ENCODE measurements at regions not wholly inside any gene's neighbourhood (a gene's known extent, or its start where the extent isn't known, plus 50 kb on each side); places are given as distances from the start of the nearest gene placed in this dataset.
"Not testable (repeated sequence)": the region's sequence is repeated elsewhere in the genome, so short reads cannot be mapped to it uniquely, and the experiment has no call there.

DNA sequence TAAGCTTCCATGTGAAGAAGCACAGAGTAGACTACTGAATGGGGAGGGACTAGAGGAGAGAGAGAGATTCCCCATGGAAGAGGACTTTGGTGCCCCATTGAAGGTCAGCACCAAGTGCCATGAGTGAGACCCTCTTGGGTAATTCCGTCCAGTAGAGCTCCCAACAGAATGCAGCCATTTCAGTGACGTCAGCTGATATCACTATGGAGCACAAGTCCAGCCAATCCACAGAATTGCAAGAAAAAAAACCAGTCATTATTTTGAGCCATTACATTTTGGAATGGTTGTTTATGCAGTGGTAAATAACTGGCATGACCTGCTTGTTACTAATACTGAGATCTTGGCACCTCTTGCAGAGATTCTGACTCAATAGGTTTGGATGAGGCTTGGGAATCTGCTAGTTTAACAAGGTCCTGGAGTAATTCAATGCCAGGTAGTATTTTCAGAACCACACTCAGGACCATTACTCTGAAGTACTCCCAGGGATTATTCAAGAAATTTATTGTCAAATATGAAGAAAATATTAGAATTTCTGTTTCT, 52.6 kb upstream of the SP8 start:
- ATAC-seq: no peak

GRCh38 chr7:20839987-20840386, 53.3 kb upstream of the SP8 start:
- ATAC-seq (no peak), DNase-seq (no peak)

More for the DNA sequence above, 52.6 kb upstream of the SP8 start:
- no peak for DNase-seq

- no peak for ATAC-seq
Observed at GRCh38 chr7:20846791-20847190, 60.1 kb upstream of the SP8 start.

GRCh38 chr7:20858951-20859350, 72.3 kb upstream of the SP8 start:
- ATAC-seq (no peak), DNase-seq (no peak)

More at GRCh38 chr7:20846791-20847190, 60.1 kb upstream of the SP8 start:
- no peak for DNase-seq

GRCh38 chr7:20861468-20861867, 74.8 kb upstream of the SP8 start:
- DNase-seq: no peak
- ATAC-seq: no peak

DNA sequence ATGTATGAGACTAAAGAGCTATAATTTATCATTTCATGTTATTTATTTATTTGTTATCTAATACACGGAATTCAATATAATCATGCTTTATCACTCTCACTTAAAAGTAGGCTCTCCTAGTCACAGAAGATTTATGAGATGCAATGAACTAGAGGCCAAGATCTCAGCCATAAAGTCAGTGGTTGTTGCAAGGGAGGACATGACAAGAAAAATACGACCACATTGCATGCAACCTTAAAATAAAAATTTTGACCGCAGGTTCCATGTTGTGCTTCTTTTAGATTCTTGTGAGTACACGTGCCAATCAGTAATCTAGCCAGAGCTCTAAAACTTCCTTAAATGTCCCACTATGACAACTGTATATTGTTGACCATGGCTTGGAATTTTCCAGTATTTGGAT, 75.9 kb upstream of the SP8 start:
- no peak for ATAC-seq

DNA sequence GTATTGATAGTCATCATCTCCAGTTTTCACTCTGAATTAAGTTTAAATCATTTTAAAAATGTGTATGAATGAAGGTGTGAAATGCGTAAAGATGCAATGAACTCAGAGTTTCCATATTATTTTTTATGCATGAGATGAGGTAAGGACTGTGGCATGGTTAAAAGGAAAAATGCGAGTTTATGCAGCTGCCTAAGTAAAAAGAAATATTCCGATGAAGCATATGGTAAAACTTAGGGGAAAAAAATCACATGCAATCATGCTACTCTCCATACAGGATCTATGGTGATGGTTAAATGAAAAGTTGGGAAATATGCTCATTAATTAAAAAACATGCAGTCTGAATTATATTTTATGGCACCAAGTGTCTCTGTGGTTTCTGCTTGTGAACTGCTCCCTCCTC, 77.5 kb upstream of the SP8 start:
- ATAC-seq: no peak
- DNase-seq: no peak

More for the DNA sequence above, 75.9 kb upstream of the SP8 start:
- no peak for DNase-seq

DNA sequence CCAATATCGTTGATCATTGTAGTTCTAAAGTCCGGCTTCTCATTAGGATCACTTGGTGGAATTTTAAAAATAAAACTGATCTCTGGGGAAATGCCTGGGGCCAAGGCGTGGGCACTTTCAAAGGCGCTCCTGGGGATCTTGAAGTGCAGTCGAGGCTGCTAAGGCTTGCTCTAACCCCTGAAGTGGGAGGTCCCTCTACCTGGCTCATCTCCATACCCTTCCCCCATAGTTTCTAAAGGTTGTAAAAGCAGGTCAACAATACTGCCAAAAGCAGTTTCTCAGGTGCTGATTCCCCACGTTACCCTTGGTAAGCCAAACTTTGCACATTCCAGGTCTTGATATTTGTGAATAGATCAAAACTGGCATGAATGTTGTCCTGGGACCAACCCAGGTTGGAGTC, 79.0 kb upstream of the SP8 start:
- no peak for DNase-seq
- ATAC-seq: no peak

DNA sequence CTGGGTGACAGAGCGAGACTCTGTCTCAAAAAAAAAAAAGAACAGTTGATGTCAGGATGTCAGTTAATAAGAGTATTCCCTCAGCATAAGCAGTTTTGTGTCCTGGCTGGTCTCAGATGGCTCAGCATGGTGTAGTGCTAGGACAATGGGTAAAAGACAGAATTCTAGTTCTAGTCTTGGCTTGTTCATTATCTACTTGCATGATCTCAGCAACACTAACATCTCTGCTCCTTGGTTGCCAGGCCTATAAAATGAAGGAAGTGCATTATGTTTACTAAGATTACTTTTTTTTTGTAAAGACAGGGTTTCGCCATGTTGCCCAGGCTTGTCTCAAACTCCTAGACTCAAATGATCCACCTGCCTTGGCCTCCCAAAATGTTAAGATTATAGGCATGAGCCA, 84.3 kb upstream of the SP8 start:
- DNase-seq (no peak), ATAC-seq (no peak)

DNA sequence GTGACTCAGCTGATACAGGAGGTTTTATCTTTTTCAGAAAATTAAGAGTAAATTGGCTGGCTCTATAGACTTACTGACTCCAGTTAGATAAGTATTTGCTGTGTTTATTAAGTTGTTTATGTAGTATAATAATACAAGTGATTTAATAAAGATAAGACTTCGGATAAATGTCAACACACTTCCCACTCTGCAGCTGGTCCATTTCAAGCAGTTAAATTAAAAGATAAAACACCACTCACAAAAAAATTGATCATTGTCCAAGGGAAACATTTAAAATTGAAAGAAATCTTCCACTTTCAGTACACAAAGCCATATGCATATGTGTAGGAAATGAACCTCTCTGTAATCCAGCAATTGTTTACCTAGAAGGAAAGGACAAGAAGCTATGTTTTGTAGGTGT, 106.1 kb upstream of the SP8 start:
- DNase-seq: no peak
- no peak for ATAC-seq

GRCh38 chr7:20894806-20895205, 108.1 kb upstream of the SP8 start:
- ATAC-seq (no peak), DNase-seq (no peak)

DNA sequence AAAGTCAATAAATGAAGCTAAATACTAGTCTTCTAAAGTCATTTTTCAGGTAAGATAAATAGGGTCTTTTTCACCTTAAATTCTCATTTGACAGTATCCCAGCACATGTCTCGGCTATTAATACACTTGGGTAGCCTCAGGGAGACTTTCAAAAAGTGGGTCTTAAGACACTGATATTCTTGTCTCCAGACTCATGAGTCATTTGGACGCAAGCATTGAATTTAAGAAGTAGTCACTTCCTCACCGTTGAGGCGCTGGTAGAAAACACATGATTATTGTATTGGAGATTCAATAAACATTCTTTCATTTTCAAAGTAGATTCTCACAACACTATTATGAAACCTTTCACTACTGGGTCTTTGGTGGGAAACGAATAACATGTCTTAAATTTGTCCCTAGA, 108.9 kb upstream of the SP8 start:
- no peak for ATAC-seq

DNA sequence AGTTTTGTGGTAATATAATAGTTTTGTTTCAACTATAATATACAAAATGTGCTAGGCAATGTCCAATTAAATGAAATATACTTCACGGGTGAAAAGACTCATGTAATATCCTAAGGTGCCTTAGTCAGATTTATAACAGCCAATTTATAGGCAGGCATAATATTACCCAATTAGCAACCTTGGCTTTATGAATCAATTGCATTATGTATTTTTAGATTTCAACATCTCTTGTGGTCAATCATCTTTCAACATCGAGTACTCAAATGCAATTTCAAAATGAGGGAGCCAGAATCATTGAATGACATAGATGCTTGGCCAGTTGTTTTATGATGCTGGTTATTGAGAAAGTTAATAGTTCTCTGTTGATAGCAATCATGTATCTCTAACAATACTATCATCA, 110.3 kb upstream of the SP8 start:
- DNase-seq: no peak
- no peak for ATAC-seq

More for the DNA sequence above, 108.9 kb upstream of the SP8 start:
- DNase-seq: no peak

GRCh38 chr7:20906801-20907453, 120.2 kb upstream of the SP8 start:
- no peak for ATAC-seq

DNA sequence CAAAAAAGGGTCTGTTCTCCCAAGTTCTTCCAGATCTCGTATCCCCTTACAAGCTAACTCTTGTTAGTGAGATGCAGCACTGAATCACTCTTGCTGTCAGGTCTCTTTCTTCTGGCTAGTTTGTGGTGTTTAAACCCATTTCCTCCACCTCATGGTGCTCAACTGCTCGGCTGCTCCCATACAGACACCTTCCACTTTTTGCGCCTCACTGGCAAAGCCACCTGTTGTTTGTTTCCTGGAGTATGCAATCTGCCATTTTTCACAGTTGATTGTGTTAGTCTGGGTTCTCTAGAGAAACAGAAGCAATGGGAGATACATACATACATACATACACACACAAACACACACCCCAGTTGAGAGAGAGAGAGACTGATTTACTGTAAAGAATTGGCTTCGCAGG, 124.4 kb upstream of the SP8 start:
- DNase-seq (no peak), ATAC-seq (no peak)

More at GRCh38 chr7:20906801-20907453, 120.2 kb upstream of the SP8 start:
- no peak for DNase-seq

DNA sequence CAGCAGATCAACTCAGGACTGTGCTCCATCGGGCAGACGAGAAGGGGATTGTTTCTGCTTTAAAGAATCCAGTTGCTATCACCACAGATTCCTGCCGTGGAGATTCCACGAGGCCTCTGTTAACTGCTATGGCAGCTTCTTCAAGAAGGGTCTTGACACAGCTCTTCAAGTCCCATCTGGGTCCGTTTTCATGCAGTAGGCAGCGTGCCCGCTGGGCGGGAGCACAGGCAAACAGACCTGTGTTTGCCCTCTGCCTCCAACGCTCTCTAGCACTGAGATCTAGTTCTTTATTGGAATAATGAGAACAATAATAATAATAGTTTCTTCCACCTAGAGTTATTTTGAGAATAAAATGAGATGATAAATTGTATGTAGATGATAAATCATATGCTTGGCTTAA, 127.2 kb upstream of the SP8 start:
- no peak for ATAC-seq

GRCh38 chr7:20916311-20916710, 129.6 kb upstream of the SP8 start:
- ATAC-seq: no peak
- no peak for DNase-seq

More for the DNA sequence above, 127.2 kb upstream of the SP8 start:
- DNase-seq: no peak

- no peak for ATAC-seq
- no peak for DNase-seq
Observed at GRCh38 chr7:20917603-20918002, 130.9 kb upstream of the SP8 start.

GRCh38 chr7:20918156-20918555, 131.5 kb upstream of the SP8 start:
- ATAC-seq (no peak), DNase-seq (no peak)

GRCh38 chr7:20927178-20927577, 140.5 kb upstream of the SP8 start:
- DNase-seq, ATAC-seq: not testable (repeated sequence)

- ATAC-seq (no peak), DNase-seq (no peak)
Observed at GRCh38 chr7:20927976-20928375, 141.3 kb upstream of the SP8 start.

DNA sequence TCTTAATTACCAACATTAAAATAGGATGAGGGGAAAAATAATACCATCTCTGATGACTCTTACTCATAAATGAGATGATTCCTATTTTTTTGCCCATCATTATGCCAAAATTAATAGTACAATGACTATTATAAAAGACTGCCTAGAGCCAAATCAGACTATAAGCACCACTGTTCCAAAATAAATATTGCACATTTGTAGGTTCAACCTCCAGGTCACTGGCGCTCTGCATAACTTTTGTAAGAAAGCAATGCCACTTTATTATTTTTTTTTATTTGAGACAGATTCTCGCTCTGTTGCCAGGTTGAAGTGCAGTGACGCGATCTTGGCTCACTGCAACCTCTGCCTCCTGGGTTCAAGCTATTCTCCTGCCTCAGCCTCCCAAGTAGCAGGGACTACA, 142.5 kb upstream of the SP8 start:
- ATAC-seq: no peak
- no peak for DNase-seq

GRCh38 chr7:20931739-20932138, 145.1 kb upstream of the SP8 start:
- no peak for ATAC-seq

DNA sequence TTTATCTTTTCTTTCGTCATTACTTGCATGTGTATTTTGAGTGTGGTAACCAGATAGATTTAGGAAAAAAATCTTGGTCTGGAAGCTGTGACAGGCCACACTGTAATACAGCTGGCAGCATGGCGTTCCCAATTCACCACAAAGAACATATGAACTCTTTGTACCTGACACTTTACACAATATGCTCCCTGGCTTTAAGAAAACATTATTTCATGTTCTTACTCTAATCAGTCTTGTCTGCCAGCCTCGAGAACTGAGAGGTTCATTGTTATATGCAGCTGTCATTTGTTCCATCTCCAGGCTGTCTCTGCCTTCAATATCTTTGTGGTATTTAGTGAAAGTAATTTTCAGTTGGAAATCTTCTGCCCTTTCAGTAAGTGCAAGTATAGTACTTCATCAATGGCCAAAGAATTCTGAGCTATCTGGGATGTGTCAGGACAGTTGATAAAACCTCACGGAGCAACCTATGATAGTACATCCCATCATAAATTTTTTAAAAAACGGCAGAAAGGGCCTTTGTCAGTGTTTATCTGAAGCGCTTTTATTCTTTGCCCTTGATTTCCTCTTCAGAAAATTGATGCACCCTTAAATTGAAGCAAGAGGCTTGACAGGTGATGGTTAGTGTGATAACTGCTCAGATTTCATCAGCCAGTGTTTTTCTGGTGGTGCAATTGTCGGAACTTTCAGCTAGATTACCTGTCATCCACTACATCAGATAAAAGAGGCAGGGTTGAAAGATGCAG, 146.3 kb upstream of the SP8 start:
- ATAC-seq (no peak), DNase-seq (no peak)

More at GRCh38 chr7:20931739-20932138, 145.1 kb upstream of the SP8 start:
- no peak for DNase-seq

Data from stimulated activated naive CD8-positive, alpha-beta T cell treated with anti-CD3 and anti-CD28 coated beads, Interleukin-15, Interleukin-2, amounts not matched to agents 100 U/mL and 50 U/mL, for 24 hours (primary cell).